ENCODE measurements at regions not wholly inside any gene's neighbourhood (a gene's known extent, or its start where the extent isn't known, plus 50 kb on each side); places are given as distances from the start of the nearest gene placed in this dataset.

DNA sequence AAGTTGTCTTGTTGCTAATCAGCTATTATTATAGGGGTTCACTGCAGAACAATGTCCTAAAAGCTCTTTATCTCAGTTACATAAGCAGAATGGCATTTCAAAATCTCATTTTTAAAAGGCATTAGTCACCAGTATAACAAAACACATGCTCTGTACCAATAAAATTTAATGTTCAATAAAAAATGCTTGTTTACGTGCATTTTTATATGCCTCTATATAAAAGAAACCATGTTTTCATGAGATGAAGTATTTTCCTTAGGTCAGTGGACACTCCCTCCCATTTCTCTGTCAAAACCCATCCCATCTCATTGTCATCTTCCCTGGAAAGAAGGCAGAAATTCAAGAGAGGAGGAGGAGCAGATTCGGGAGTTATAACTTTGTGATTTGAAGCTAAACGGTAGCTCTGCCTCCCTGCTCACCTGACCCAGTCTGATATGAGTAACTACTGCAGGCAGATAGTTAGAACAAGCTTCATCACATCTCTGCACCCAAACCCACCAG lies 231.9 kb upstream of the SIX2 start:
- H3K9me1 ChIP-seq (ENCODE audit: control insufficient read depth, extremely low read depth, insufficient read depth, low read length), result no peaks in the 10 kb centered on the region
- TF ChIP-seq, protein P1, sequence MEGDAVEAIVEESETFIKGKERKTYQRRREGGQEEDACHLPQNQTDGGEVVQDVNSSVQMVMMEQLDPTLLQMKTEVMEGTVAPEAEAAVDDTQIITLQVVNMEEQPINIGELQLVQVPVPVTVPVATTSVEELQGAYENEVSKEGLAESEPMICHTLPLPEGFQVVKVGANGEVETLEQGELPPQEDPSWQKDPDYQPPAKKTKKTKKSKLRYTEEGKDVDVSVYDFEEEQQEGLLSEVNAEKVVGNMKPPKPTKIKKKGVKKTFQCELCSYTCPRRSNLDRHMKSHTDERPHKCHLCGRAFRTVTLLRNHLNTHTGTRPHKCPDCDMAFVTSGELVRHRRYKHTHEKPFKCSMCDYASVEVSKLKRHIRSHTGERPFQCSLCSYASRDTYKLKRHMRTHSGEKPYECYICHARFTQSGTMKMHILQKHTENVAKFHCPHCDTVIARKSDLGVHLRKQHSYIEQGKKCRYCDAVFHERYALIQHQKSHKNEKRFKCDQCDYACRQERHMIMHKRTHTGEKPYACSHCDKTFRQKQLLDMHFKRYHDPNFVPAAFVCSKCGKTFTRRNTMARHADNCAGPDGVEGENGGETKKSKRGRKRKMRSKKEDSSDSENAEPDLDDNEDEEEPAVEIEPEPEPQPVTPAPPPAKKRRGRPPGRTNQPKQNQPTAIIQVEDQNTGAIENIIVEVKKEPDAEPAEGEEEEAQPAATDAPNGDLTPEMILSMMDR (optimal IDR thresholded peaks at IDR 0.05 in 1 of 3, IDR thresholded peaks at IDR 0.05 in 1 of 3, conservative IDR thresholded peaks at IDR 0.05 in 1 of 3; ENCODE audit: extremely low read depth in 1 of 3, insufficient read depth in 2 of 3, low read length in 3 of 3), result no peak
- TF ChIP-seq EZH2 (IDR thresholded peaks at IDR 0.05; ENCODE audit: low read length), result no peak
- no peak for FAIRE-seq
- no peak overlapping the region for H2AFZ ChIP-seq (ENCODE audit: control insufficient read depth, low read length)
- DNase-seq (ENCODE audit: low read depth, low spot score), result no peak
- H3K27ac ChIP-seq (ENCODE audit: control insufficient read depth, insufficient read depth, low read length), result no peak overlapping the region
- no peaks in the 10 kb centered on the region for H3K79me2 ChIP-seq (ENCODE audit: control insufficient read depth, insufficient read depth, low read length)
- no peaks in the 10 kb centered on the region for H3K36me3 ChIP-seq (ENCODE audit: control insufficient read depth in 2 of 2, extremely low read depth in 1 of 2, insufficient read depth in 2 of 2, low read length in 2 of 2)
- H3K4me2 ChIP-seq (ENCODE audit: control insufficient read depth, extremely low read depth, insufficient read depth, low read depth, low read length), result peak overlapping the region; percentile 6
- H3K27me3 ChIP-seq (ENCODE audit: control insufficient read depth, extremely low read depth, insufficient read depth, low read length), result no peaks in the 10 kb centered on the region
- no peak overlapping the region for H3K4me3 ChIP-seq (ENCODE audit: control insufficient read depth in 2 of 3, extremely low read depth in 1 of 3, insufficient read depth in 2 of 3, low read depth in 1 of 3, low read length in 3 of 3)
- no peaks in the 10 kb centered on the region for H4K20me1 ChIP-seq (ENCODE audit: control insufficient read depth, extremely low read depth, insufficient read depth, low read length)
- peaks cover 22% of the 10 kb centered on the region for H3K4me1 ChIP-seq (ENCODE audit: control insufficient read depth, extremely low read depth, insufficient read depth, low read length)
- no peak overlapping the region for H3K9ac ChIP-seq (ENCODE audit: control insufficient read depth, extremely low read depth, insufficient read depth, low read length)
- dilution Hi-C loops (cut with MboI; ENCODE audit: extremely low pct_ligation_motif_present, low sequenced_read_pairs), result no loop called here
- no peaks in the 10 kb centered on the region for H3K9me3 ChIP-seq (ENCODE audit: control insufficient read depth, low read depth, low read length)

DNA sequence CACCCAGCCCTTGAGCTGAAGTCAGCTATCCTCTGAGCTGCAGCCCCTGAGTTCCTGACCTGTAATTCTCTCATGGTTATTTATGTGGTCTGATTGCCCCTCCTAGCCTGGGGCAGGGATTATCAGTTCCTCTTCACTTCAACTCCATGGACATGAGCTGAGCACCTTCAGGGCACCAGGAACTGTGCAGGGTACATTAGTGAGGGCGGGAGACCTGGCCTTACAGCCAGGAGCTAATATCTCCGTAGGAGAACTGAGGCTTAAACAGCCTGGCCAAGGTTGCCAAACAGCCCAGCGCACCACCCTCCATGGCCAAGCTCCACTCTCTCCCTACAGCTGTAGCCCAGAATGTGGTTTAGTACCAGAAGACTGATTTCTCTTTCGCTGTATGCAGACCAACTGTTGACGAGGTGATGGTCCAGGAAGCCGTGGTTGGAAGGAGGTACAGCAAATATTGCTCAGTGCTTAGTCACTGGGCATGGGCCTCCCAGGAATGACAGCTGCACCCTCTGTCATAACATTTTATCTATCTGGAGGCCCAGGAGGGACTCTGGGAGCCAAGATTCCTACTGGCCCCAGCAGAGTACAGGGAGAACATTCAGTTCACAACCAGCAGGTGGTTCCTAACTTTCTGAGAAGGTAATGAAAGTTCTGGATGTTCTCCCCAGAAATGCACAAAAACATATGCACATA lies 228.7 kb upstream of the SIX2 start:
- peak; percentile 93 for FAIRE-seq
- no peak overlapping the region for H3K27ac ChIP-seq (ENCODE audit: control insufficient read depth, insufficient read depth, low read length)
- no peaks in the 10 kb centered on the region for H3K79me2 ChIP-seq (ENCODE audit: control insufficient read depth, insufficient read depth, low read length)

More for the DNA sequence above, 228.7 kb upstream of the SIX2 start:
- no peaks in the 10 kb centered on the region for H3K9me1 ChIP-seq (ENCODE audit: control insufficient read depth, extremely low read depth, insufficient read depth, low read length)
- H4K20me1 ChIP-seq (ENCODE audit: control insufficient read depth, extremely low read depth, insufficient read depth, low read length), result no peaks in the 10 kb centered on the region
- H3K27me3 ChIP-seq (ENCODE audit: control insufficient read depth, extremely low read depth, insufficient read depth, low read length), result no peaks in the 10 kb centered on the region
- no peaks in the 10 kb centered on the region for H3K36me3 ChIP-seq (ENCODE audit: control insufficient read depth in 2 of 2, extremely low read depth in 1 of 2, insufficient read depth in 2 of 2, low read length in 2 of 2)
- dilution Hi-C loops (cut with MboI; ENCODE audit: extremely low pct_ligation_motif_present, low sequenced_read_pairs), result no loop called here
- TF ChIP-seq, protein P1 (optimal IDR thresholded peaks at IDR 0.05 in 1 of 3, IDR thresholded peaks at IDR 0.05 in 1 of 3, conservative IDR thresholded peaks at IDR 0.05 in 1 of 3; ENCODE audit: extremely low read depth in 1 of 3, insufficient read depth in 2 of 3, low read length in 3 of 3), result peak; percentile 26 to 47 (median 34)
- no peak for TF ChIP-seq EZH2 (IDR thresholded peaks at IDR 0.05; ENCODE audit: low read length)
- peak; percentile 72 for DNase-seq (ENCODE audit: low read depth, low spot score)
- no peak overlapping the region for H3K4me3 ChIP-seq (ENCODE audit: control insufficient read depth in 2 of 3, extremely low read depth in 1 of 3, insufficient read depth in 2 of 3, low read depth in 1 of 3, low read length in 3 of 3)
- no peak overlapping the region for H3K9ac ChIP-seq (ENCODE audit: control insufficient read depth, extremely low read depth, insufficient read depth, low read length)
- no peak overlapping the region for H2AFZ ChIP-seq (ENCODE audit: control insufficient read depth, low read length)
- peak overlapping the region; percentile 59 for H3K4me2 ChIP-seq (ENCODE audit: control insufficient read depth, extremely low read depth, insufficient read depth, low read depth, low read length)
- H3K4me1 ChIP-seq (ENCODE audit: control insufficient read depth, extremely low read depth, insufficient read depth, low read length), result peaks cover 22% of the 10 kb centered on the region
- H3K9me3 ChIP-seq (ENCODE audit: control insufficient read depth, low read depth, low read length), result no peaks in the 10 kb centered on the region

All from keratinocyte (primary cell).